Keratinocyte (primary cell): ENCODE measurements at regions not wholly inside any gene's neighbourhood (a gene's known extent, or its start where the extent isn't known, plus 50 kb on each side); places are given as distances from the start of the nearest gene placed in this dataset.

Experiments
- DNase-seq: peaks from one replicate; pipeline ENCODE4 v3.0.0-alpha.2; 2011; ENCODE audit warnings: low read depth, missing footprints, low spot score
- FAIRE-seq: peaks from 2 replicates; lab custom pipeline; 2011; peaks lifted over from hg19 to GRCh38; lab: Jason Lieb, UNC
- H2AFZ ChIP-seq: 2 replicates; pipeline ENCODE4 v1.6.0; 2012; ENCODE audit warnings: low read length, control low read depth, inconsistent platforms; ENCODE audit not compliant: control insufficient read depth
- H3K27ac ChIP-seq: 2 replicates; pipeline ENCODE4 v1.5.1; 2011; ENCODE audit warnings: low read length; ENCODE audit not compliant: control insufficient read depth, insufficient read depth
- H3K27me3 ChIP-seq: 3 replicates; pipeline ENCODE4 v1.6.0; 2011; ENCODE audit warnings: low read length; ENCODE audit not compliant: control insufficient read depth, insufficient read depth; ENCODE audit errors: extremely low read depth
- H3K36me3 ChIP-seq, 2 experiments: 2 replicates in 1 of 2; 3 replicates in 1 of 2; pipeline ENCODE4 v1.5.1; 2011; ENCODE audit warnings: low read length in 2 of 2, mild to moderate bottlenecking in 1 of 2; ENCODE audit not compliant: control insufficient read depth in 2 of 2, insufficient read depth in 2 of 2; ENCODE audit errors: extremely low read depth in 1 of 2
- H3K4me1 ChIP-seq: 3 replicates; pipeline ENCODE4 v1.5.1; 2011; ENCODE audit warnings: low read length; ENCODE audit not compliant: control insufficient read depth, insufficient read depth; ENCODE audit errors: extremely low read depth
- H3K4me2 ChIP-seq: 3 replicates; pipeline ENCODE4 v1.6.0; 2011; ENCODE audit warnings: low read depth, low read length; ENCODE audit not compliant: control insufficient read depth, insufficient read depth; ENCODE audit errors: extremely low read depth
- H3K4me3 ChIP-seq, 3 experiments: fragments of 200-600 bp in 1 of 3; sonication (generic) in 1 of 3; 2 replicates in 2 of 3; 3 replicates in 1 of 3; pipeline ENCODE4 v1.5.1; 2011 to 2016; ENCODE audit warnings: low read length in 3 of 3, mild to moderate bottlenecking in 3 of 3, control low read depth in 2 of 3, inconsistent platforms in 1 of 3, low read depth in 1 of 3, mixed read lengths in 1 of 3, mixed run types in 1 of 3, moderate library complexity in 1 of 3; ENCODE audit not compliant: control insufficient read depth in 2 of 3, insufficient read depth in 2 of 3; ENCODE audit errors: extremely low read depth in 1 of 3
- H3K79me2 ChIP-seq: 2 replicates; pipeline ENCODE4 v1.6.0; 2012; ENCODE audit warnings: low read length; ENCODE audit not compliant: control insufficient read depth, insufficient read depth
- H3K9ac ChIP-seq: 3 replicates; pipeline ENCODE4 v1.6.0; 2011; ENCODE audit warnings: low read length; ENCODE audit not compliant: control insufficient read depth, insufficient read depth; ENCODE audit errors: extremely low read depth
- H3K9me1 ChIP-seq: 3 replicates; pipeline ENCODE4 v1.6.0; 2011; ENCODE audit warnings: low read length; ENCODE audit not compliant: control insufficient read depth, insufficient read depth; ENCODE audit errors: extremely low read depth
- H3K9me3 ChIP-seq: 2 replicates; pipeline ENCODE4 v1.5.1; 2012; ENCODE audit warnings: low read depth, low read length; ENCODE audit not compliant: control insufficient read depth
- H4K20me1 ChIP-seq: 3 replicates; pipeline ENCODE4 v1.6.0; 2011; ENCODE audit warnings: low read length; ENCODE audit not compliant: control insufficient read depth, insufficient read depth; ENCODE audit errors: extremely low read depth
- CTCF ChIP-seq, 3 experiments: IDR thresholded peaks in 1 of 3; conservative IDR thresholded peaks in 1 of 3; optimal IDR thresholded peaks in 1 of 3; 2 replicates in 2 of 3; 3 replicates in 1 of 3; pipeline versions ENCODE3 to v1.5.1; 2011; ENCODE audit warnings: low read length in 3 of 3, mild to moderate bottlenecking in 3 of 3, moderate library complexity in 2 of 3, control low read depth in 1 of 3, inconsistent platforms in 1 of 3; ENCODE audit not compliant: insufficient read depth in 2 of 3; ENCODE audit errors: extremely low read depth in 1 of 3
- EZH2 ChIP-seq: IDR thresholded peaks from one replicate; pipeline ENCODE4 v1.6.1; 2012; ENCODE audit warnings: inconsistent platforms, mild to moderate bottlenecking, low read length, moderate library complexity
- dilution Hi-C: fragments of 300-500 bp; cut with MboI; formaldehyde crosslinking; loops from one replicate; pipeline ENCODE4 v1.7.0; 2020; ENCODE audit warnings: low sequenced_read_pairs; ENCODE audit not compliant: extremely low pct_ligation_motif_present

- no peak for FAIRE-seq
- dilution Hi-C loops = no loop called here
- no peak overlapping the region for H3K27ac ChIP-seq
These were observed 581.3 kb downstream of the TMEM121 start for GRCh38 chr14:106107703-106108102.

GRCh38 chr14:106109337-106109736, 583.0 kb downstream of the TMEM121 start:
- Histone ChIP-seq H3K9me1 (no peaks in the 10 kb centered on the region), H3K9ac (no peak overlapping the region), H3K4me1 (no peaks in the 10 kb centered on the region), H3K27me3 (no peaks in the 10 kb centered on the region), H3K27ac (no peak overlapping the region), H3K4me3 (no peak overlapping the region), H2AFZ (no peak overlapping the region), H3K4me2 (no peak overlapping the region), H3K36me3 (no peaks in the 10 kb centered on the region), H3K79me2 (no peaks in the 10 kb centered on the region), H3K9me3 (no peaks in the 10 kb centered on the region), H4K20me1 (no peaks in the 10 kb centered on the region)
- TF ChIP-seq EZH2 (no peak), CTCF (optimal IDR thresholded peaks at IDR 0.05 in 1 of 3, IDR thresholded peaks at IDR 0.05 in 1 of 3, conservative IDR thresholded peaks at IDR 0.05 in 1 of 3; ENCODE audit: extremely low read depth in 1 of 3, insufficient read depth in 2 of 3, low read length in 3 of 3) (no peak)
- DNase-seq (no peak), FAIRE-seq (no peak)
- dilution Hi-C loops = no loop called here

More at GRCh38 chr14:106107703-106108102, 581.3 kb downstream of the TMEM121 start:
- Histone ChIP-seq H3K9me1 (no peaks in the 10 kb centered on the region), H3K9me3 (no peaks in the 10 kb centered on the region), H3K9ac (no peak overlapping the region), H3K4me1 (no peaks in the 10 kb centered on the region), H3K36me3 (no peaks in the 10 kb centered on the region), H3K4me3 (no peak overlapping the region), H4K20me1 (no peaks in the 10 kb centered on the region), H3K4me2 (no peak overlapping the region), H3K79me2 (no peaks in the 10 kb centered on the region), H3K27me3 (no peaks in the 10 kb centered on the region), H2AFZ (no peak overlapping the region)
- TF ChIP-seq CTCF (optimal IDR thresholded peaks at IDR 0.05 in 1 of 3, IDR thresholded peaks at IDR 0.05 in 1 of 3, conservative IDR thresholded peaks at IDR 0.05 in 1 of 3; ENCODE audit: extremely low read depth in 1 of 3, insufficient read depth in 2 of 3, low read length in 3 of 3) (no peak), EZH2 (no peak)
- DNase-seq = no peak
